Astrocyte (in vitro differentiated cells and primary cell): ENCODE measurements at regions not wholly inside any gene's neighbourhood (a gene's known extent, or its start where the extent isn't known, plus 50 kb on each side); places are given as distances from the start of the nearest gene placed in this dataset.

Source experiments
- CTCF ChIP-seq: IDR thresholded peaks from 2 replicates; pipeline ENCODE4 v1.5.1; 2011; ENCODE audit warnings: low read depth, mild to moderate bottlenecking, inconsistent platforms, low read length, moderate library complexity; ENCODE audit not compliant: insufficient read depth
- EZH2 ChIP-seq: IDR thresholded peaks from 2 replicates; pipeline ENCODE4 v1.6.1; 2012; ENCODE audit warnings: mild to moderate bottlenecking, low read length, inconsistent platforms; ENCODE audit not compliant: insufficient read depth

- TF ChIP-seq CTCF (no peak), EZH2 (no peak)
Measured at GRCh38 chr16:7038475-7038874, 294.2 kb upstream of the RBFOX1 start.
